Trophoblast cell (in vitro differentiated cells and primary cell): ENCODE measurements at regions not wholly inside any gene's neighbourhood (a gene's known extent, or its start where the extent isn't known, plus 50 kb on each side); places are given as distances from the start of the nearest gene placed in this dataset.

Experiments
- DNase-seq, 2 donors: peaks; one replicate each; pipeline ENCODE4 v3.0.0-alpha.2; 2016
- H2AFZ ChIP-seq: 2 replicates; pipeline ENCODE4 v1.6.1; 2013; ENCODE audit warnings: low read length, moderate library complexity, mild to moderate bottlenecking; ENCODE audit not compliant: insufficient read depth, poor library complexity
- H2AK5ac ChIP-seq: 2 replicates; pipeline ENCODE4 v1.6.1; 2013; ENCODE audit warnings: mild to moderate bottlenecking, low read length
- H2BK120ac ChIP-seq: 2 replicates; pipeline ENCODE4 v1.6.1; 2013; ENCODE audit warnings: low read length, mild to moderate bottlenecking, moderate library complexity; ENCODE audit not compliant: insufficient read depth, poor library complexity
- H2BK12ac ChIP-seq: 2 replicates; pipeline ENCODE4 v1.6.1; 2013; ENCODE audit warnings: mild to moderate bottlenecking, low read length, moderate library complexity
- H2BK5ac ChIP-seq: 2 replicates; pipeline ENCODE4 v1.6.1; 2013; ENCODE audit warnings: low read length, low read depth, moderate library complexity, mild to moderate bottlenecking; ENCODE audit not compliant: poor library complexity
- H3K14ac ChIP-seq: 2 replicates; pipeline ENCODE4 v1.6.1; 2013; ENCODE audit warnings: mild to moderate bottlenecking, low read length
- H3K18ac ChIP-seq: 2 replicates; pipeline ENCODE4 v1.6.1; 2013; ENCODE audit warnings: mild to moderate bottlenecking, low read length
- H3K23ac ChIP-seq: 2 replicates; pipeline ENCODE4 v1.6.1; 2013; ENCODE audit warnings: low read length
- H3K27ac ChIP-seq: 2 replicates; pipeline ENCODE4 v1.5.1; 2013; ENCODE audit warnings: low read depth, mild to moderate bottlenecking, inconsistent platforms, low read length, moderate library complexity
- H3K27me3 ChIP-seq: 2 replicates; pipeline ENCODE4 v1.6.1; 2013; ENCODE audit warnings: inconsistent platforms, mild to moderate bottlenecking, low read length, moderate library complexity; ENCODE audit not compliant: insufficient read depth
- H3K36me3 ChIP-seq, 2 experiments: 1 replicate in 1 of 2; 2 replicates in 1 of 2; pipeline ENCODE4 v1.6.1; 2013; ENCODE audit warnings: low read length in 2 of 2, mild to moderate bottlenecking in 2 of 2, moderate library complexity in 1 of 2; ENCODE audit not compliant: insufficient read depth in 2 of 2, control insufficient read depth in 1 of 2
- H3K4ac ChIP-seq: 2 replicates; pipeline ENCODE4 v1.6.1; 2013; ENCODE audit warnings: low read depth, mild to moderate bottlenecking, low read length, moderate library complexity
- H3K4me1 ChIP-seq, 2 experiments: 1 replicate in 1 of 2; 2 replicates in 1 of 2; pipeline ENCODE4 v1.6.1; 2013; ENCODE audit warnings: low read length in 2 of 2, mild to moderate bottlenecking in 2 of 2, moderate library complexity in 1 of 2; ENCODE audit not compliant: insufficient read depth in 2 of 2, control insufficient read depth in 1 of 2
- H3K4me2 ChIP-seq: 2 replicates; pipeline ENCODE4 v1.6.1; 2013; ENCODE audit warnings: inconsistent platforms, mild to moderate bottlenecking, low read length, moderate library complexity
- H3K4me3 ChIP-seq: 2 replicates; pipeline ENCODE4 v1.5.1; 2013; ENCODE audit warnings: mild to moderate bottlenecking, low read depth, low read length, inconsistent platforms
- H3K79me1 ChIP-seq: one replicate; pipeline ENCODE4 v1.6.1; 2013; ENCODE audit warnings: low read length
- H3K79me2 ChIP-seq: 2 replicates; pipeline ENCODE4 v1.6.1; 2013; ENCODE audit warnings: low read length, mild to moderate bottlenecking; ENCODE audit not compliant: control insufficient read depth, insufficient read depth, poor library complexity
- H3K9ac ChIP-seq: 2 replicates; pipeline ENCODE4 v1.6.1; 2013; ENCODE audit warnings: mild to moderate bottlenecking, low read length
- H3K9me3 ChIP-seq: 2 replicates; pipeline ENCODE4 v1.6.1; 2013; ENCODE audit warnings: low read depth, mild to moderate bottlenecking, control low read depth, inconsistent platforms, low read length; ENCODE audit not compliant: insufficient read depth
- H4K12ac ChIP-seq: 2 replicates; pipeline ENCODE4 v1.6.1; 2013; ENCODE audit warnings: low read depth, mild to moderate bottlenecking, low read length, moderate library complexity
- H4K8ac ChIP-seq: 2 replicates; pipeline ENCODE4 v1.6.1; 2013; ENCODE audit warnings: low read depth, mild to moderate bottlenecking, low read length, moderate library complexity
- H4K91ac ChIP-seq: one replicate; pipeline ENCODE4 v1.6.1; 2013; ENCODE audit warnings: low read depth, mild to moderate bottlenecking, low read length, moderate library complexity
- WGBS: extraction: QIAGEN DNeasy Blood & Tissue Kit; methylation state at CpG from one replicate; pipeline ENCODE4 v1.1.7; 2013; ENCODE audit warnings: missing lambda C conversion rate; ENCODE audit not compliant: insufficient read length, insufficient coverage; ENCODE audit errors: extremely low coverage; 5-methylcytosine and 5-hydroxymethylcytosine counted together

DNA sequence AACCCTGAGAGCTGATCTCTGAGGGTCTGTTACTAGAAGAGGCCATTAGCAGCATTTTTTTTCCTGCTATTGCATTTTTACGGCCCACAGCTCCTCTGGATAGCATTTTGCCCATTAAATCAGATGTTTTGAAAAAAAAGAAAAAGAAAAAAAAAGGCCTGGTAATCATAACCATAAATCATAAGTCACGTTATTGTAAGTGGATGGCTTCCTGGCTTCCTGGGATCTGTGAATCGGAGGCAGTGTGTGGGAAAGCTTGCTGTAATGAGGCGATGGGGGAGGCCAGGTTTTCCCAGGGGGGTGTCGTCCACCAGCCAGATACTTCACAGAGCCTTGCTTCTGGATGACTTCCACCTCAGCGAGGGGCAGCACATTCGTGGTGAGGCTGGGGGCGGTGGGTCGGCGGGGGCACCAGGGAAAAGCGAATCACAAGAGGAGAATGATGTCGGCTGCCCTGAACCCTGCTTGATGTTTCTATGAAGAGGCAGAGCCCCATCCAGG is 106.5 kb upstream of the SYT13 start:
- Histone ChIP-seq H4K12ac (no peak overlapping the region), H3K4me3 (no peak overlapping the region), H3K27me3 (no peaks in the 10 kb centered on the region), H3K79me1 (no peaks in the 10 kb centered on the region), H3K9ac (no peak overlapping the region), H3K36me3 (no peaks in the 10 kb centered on the region), H3K9me3 (no peaks in the 10 kb centered on the region), H3K14ac (no peak overlapping the region), H3K23ac (no peak overlapping the region), H3K4me1 (no peaks in the 10 kb centered on the region), H2BK120ac (no peak overlapping the region), H2AK5ac (no peak overlapping the region), H2BK12ac (no peak overlapping the region), H4K91ac (no peak overlapping the region), H2BK5ac (no peak overlapping the region), H4K8ac (no peak overlapping the region), H3K4ac (no peak overlapping the region), H3K4me2 (no peak overlapping the region), H3K27ac (no peak overlapping the region), H3K79me2 (no peaks in the 10 kb centered on the region), H3K18ac (no peak overlapping the region), H2AFZ (no peak overlapping the region)
- no CpG with 5 or more reads among the region's 12 CpGs for WGBS
- DNase-seq: no peak

DNA sequence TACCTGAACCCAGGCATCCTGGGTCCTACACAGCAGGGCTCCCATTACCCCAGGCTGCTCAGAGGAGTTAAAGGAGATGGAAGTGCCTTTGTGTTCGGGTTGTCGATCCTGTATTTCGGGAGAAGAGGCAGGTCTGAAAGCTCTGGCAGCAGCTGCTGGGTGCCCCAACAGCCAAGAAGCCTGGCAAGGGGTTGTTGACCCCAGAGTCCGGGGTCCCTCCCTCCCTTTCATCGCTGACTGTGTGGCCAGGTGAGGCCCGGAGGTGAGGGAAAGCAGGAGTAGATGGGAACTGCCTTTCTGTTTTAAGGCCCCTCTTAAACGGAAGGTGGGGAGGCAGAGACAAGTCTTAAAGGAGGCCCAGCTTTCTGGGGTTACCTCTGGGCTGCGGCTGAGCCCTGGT is 106.0 kb upstream of the SYT13 start:
- WGBS: no CpG with 5 or more reads among the region's 8 CpGs
- no peak for DNase-seq
- H3K14ac ChIP-seq: no peak overlapping the region

DNA sequence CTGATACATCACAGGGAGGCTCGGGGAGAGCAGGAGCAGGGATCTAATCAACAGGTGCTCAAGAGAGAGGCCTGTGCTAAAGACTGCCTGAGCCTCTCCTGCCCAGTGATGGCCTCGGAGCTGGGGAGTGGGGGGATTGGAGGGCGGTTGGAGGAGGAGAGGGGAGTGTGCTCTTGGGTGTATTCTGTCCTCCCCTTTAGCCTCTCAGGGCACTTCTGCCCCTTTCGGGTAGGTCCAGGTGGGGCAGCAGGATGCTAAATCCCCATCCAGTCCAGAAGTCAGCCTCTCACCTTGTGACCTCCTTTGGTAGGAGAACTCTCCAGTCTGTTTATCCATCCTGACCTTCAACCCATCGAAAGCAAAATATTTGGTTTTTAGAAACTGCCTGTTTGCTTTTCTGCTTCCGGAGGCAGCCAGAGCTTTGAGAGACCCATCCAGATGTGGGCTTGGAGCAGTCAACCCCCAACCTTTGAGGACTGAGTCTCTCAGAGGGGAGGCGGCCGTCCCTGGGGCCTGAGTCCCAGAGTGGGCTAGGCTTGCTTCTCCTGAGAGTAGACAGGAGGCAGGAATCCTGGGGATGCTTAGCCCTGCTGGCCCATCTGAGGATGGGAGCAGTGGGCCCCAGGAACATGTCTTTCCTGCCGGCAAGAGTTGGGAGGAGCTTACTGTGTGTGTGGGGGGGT is 105.2 kb upstream of the SYT13 start:
- Histone ChIP-seq H2AK5ac (no peak overlapping the region), H2BK5ac (no peak overlapping the region), H3K27ac (no peak overlapping the region), H3K23ac (no peak overlapping the region), H3K9me3 (peaks cover 2% of the 10 kb centered on the region), H3K4me1 (no peaks in the 10 kb centered on the region), H4K12ac (no peak overlapping the region), H2BK12ac (no peak overlapping the region), H3K36me3 (no peaks in the 10 kb centered on the region), H3K79me2 (no peaks in the 10 kb centered on the region), H3K4me2 (no peak overlapping the region), H3K4ac (no peak overlapping the region), H2BK120ac (no peak overlapping the region), H2AFZ (no peak overlapping the region), H3K27me3 (no peaks in the 10 kb centered on the region), H4K91ac (no peak overlapping the region), H3K9ac (no peak overlapping the region), H4K8ac (no peak overlapping the region), H3K79me1 (no peaks in the 10 kb centered on the region), H3K14ac (no peak overlapping the region), H3K18ac (no peak overlapping the region), H3K4me3 (no peak overlapping the region)
- no peak for DNase-seq
- no CpG with 5 or more reads among the region's 9 CpGs for WGBS

More for the DNA sequence above, 106.0 kb upstream of the SYT13 start:
- no peak overlapping the region for H3K27ac ChIP-seq
- no peak overlapping the region for H4K12ac ChIP-seq
- H3K79me2 ChIP-seq: no peaks in the 10 kb centered on the region
- H3K36me3 ChIP-seq: no peaks in the 10 kb centered on the region
- no peak overlapping the region for H2BK120ac ChIP-seq
- no peak overlapping the region for H3K4ac ChIP-seq
- no peak overlapping the region for H3K4me3 ChIP-seq
- no peaks in the 10 kb centered on the region for H3K4me1 ChIP-seq
- peaks cover 2% of the 10 kb centered on the region for H3K9me3 ChIP-seq
- H3K9ac ChIP-seq: no peak overlapping the region
- no peak overlapping the region for H2BK5ac ChIP-seq
- no peak overlapping the region for H2AK5ac ChIP-seq
- H2AFZ ChIP-seq: no peak overlapping the region
- no peak overlapping the region for H4K91ac ChIP-seq
- no peak overlapping the region for H3K4me2 ChIP-seq
- H3K79me1 ChIP-seq: no peaks in the 10 kb centered on the region
- no peak overlapping the region for H4K8ac ChIP-seq
- H2BK12ac ChIP-seq: no peak overlapping the region
- H3K27me3 ChIP-seq: no peaks in the 10 kb centered on the region
- no peak overlapping the region for H3K18ac ChIP-seq
- H3K23ac ChIP-seq: no peak overlapping the region

DNA sequence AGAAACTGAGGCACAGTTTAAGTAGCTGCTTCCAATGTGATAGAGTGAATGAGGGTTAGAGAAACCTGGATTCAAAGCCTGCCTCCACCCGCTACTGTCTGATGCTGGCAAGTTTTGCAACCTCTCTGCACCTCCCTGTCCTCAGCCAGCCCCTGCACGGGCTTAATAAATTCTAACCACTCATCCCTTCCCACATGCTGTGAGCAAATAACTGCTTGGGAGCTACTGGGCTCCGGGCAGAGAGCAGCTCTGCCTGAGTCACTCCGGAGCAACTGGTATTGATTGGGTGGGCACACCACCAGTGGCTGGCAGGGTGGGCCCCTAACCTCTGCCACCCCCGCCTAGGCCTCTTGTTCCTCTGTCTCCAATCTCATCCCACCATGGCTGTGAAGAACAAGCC is 104.3 kb upstream of the SYT13 start:
- Histone ChIP-seq H3K36me3 (no peaks in the 10 kb centered on the region), H3K79me1 (no peaks in the 10 kb centered on the region), H3K4ac (no peak overlapping the region)

More for the DNA sequence above, 104.3 kb upstream of the SYT13 start:
- H2AK5ac ChIP-seq: no peak overlapping the region
- no peak overlapping the region for H4K12ac ChIP-seq
- H4K91ac ChIP-seq: no peak overlapping the region
- H3K27me3 ChIP-seq: no peaks in the 10 kb centered on the region
- no peak overlapping the region for H3K23ac ChIP-seq
- no peak overlapping the region for H2BK12ac ChIP-seq
- H2BK120ac ChIP-seq: no peak overlapping the region
- no peaks in the 10 kb centered on the region for H3K79me2 ChIP-seq
- H3K9ac ChIP-seq: no peak overlapping the region
- DNase-seq: no peak
- H3K9me3 ChIP-seq: peaks cover 2% of the 10 kb centered on the region
- H3K18ac ChIP-seq: no peak overlapping the region
- H3K4me1 ChIP-seq: no peaks in the 10 kb centered on the region
- H4K8ac ChIP-seq: no peak overlapping the region
- H3K14ac ChIP-seq: no peak overlapping the region
- no peak overlapping the region for H3K4me2 ChIP-seq
- no peak overlapping the region for H3K27ac ChIP-seq
- no peak overlapping the region for H3K4me3 ChIP-seq
- no CpG with 5 or more reads among the region's 5 CpGs for WGBS
- no peak overlapping the region for H2BK5ac ChIP-seq
- no peak overlapping the region for H2AFZ ChIP-seq
